Transverse colon (tissue), 4 donors: ENCODE measurements at regions not wholly inside any gene's neighbourhood (a gene's known extent, or its start where the extent isn't known, plus 50 kb on each side); places are given as distances from the start of the nearest gene placed in this dataset.
"Not testable (repeated sequence)": the region's sequence is repeated elsewhere in the genome, so short reads cannot be mapped to it uniquely, and the experiment has no call there.

Source experiments
- DNase-seq: peaks from one replicate; pipeline ENCODE4 v3.0.0-alpha.2; 2019
- H3K27ac ChIP-seq, 4 donors: fragments of 200-600 bp; sonication (generic); 2 replicates each; pipeline ENCODE4 v1.5.1; 2016 to 2018; ENCODE audit warnings: inconsistent platforms in 4 of 4
- H3K27me3 ChIP-seq: fragments of 200-600 bp; sonication (generic); 2 replicates; pipeline ENCODE4 v1.5.1; 2017; ENCODE audit warnings: inconsistent platforms
- H3K36me3 ChIP-seq, 4 donors: fragments of 200-600 bp; sonication (generic); 2 replicates each; pipeline ENCODE4 v1.5.1; 2017 to 2019; ENCODE audit warnings: inconsistent platforms in 4 of 4
- H3K4me1 ChIP-seq, 4 donors: fragments of 200-600 bp; sonication (generic); 2 replicates each; pipeline ENCODE4 v1.5.1; 2017 to 2020; ENCODE audit warnings: inconsistent platforms in 4 of 4
- H3K4me3 ChIP-seq, 4 donors: fragments of 200-600 bp; sonication (generic); 1 replicate in 1 of 4; 2 replicates in 3 of 4; pipeline versions ENCODE4 v1.5.1 to v1.6.1; 2017 to 2019; ENCODE audit warnings: inconsistent platforms in 4 of 4
- H3K9me3 ChIP-seq, 2 donors: fragments of 200-600 bp; sonication (generic); 2 replicates each; pipeline ENCODE4 v1.5.1; 2017 to 2019; ENCODE audit warnings: inconsistent platforms in 2 of 2
- EP300 ChIP-seq: sonication (generic); formaldehyde crosslinking; IDR thresholded peaks from one replicate; pipeline ENCODE4 v1.6.1; 2017; ENCODE audit warnings: antibody characterized with exemption, low read depth
- POLR2A ChIP-seq: fragments of 450-650 bp; IDR thresholded peaks from one replicate; pipeline ENCODE4 v1.6.1; 2016; ENCODE audit warnings: antibody characterized with exemption, mild to moderate bottlenecking, moderate library complexity
- POLR2AphosphoS5 ChIP-seq, 3 donors: sonication (generic); formaldehyde crosslinking; IDR thresholded peaks; one replicate each; pipeline ENCODE4 v1.6.1; 2016; ENCODE audit warnings: antibody characterized with exemption in 3 of 3
- WGBS, 2 donors: methylation state at CpG; one replicate each; pipeline ENCODE4 v1.1.5; 2018; ENCODE audit warnings: low coverage in 1 of 2; 5-methylcytosine and 5-hydroxymethylcytosine counted together
- in situ Hi-C, 4 donors: fragments of 200-750 bp; cut with MboI; loops; one replicate each; pipeline versions ENCODE4 v1.15.0 to v1.15.1; 2017; ENCODE audit warnings: low sequenced_read_pairs in 3 of 4, low pct_ligation_motif_present in 1 of 4, low pct_unique_long_range_greater_than_20kb in 1 of 4
- intact Hi-C: fragments of 100-400 bp; cut with DNase I; formaldehyde crosslinking; loops from one replicate; pipeline ENCODE4 v1.15.1; 2023; ENCODE audit warnings: low total_unique reads
- TF ChIP-seq, protein P1 (sequence below), 5 experiments: fragments of 200-600 bp in 3 of 5; fragments of 450-650 bp in 2 of 5; sonication (generic) in 3 of 5; IDR thresholded peaks; 1 replicate in 2 of 5; 2 replicates in 3 of 5; pipeline ENCODE4 v1.5.1; 2016 to 2017; ENCODE audit warnings: antibody characterized with exemption in 5 of 5, inconsistent platforms in 3 of 5, mild to moderate bottlenecking in 2 of 5, moderate library complexity in 1 of 5

DNA sequence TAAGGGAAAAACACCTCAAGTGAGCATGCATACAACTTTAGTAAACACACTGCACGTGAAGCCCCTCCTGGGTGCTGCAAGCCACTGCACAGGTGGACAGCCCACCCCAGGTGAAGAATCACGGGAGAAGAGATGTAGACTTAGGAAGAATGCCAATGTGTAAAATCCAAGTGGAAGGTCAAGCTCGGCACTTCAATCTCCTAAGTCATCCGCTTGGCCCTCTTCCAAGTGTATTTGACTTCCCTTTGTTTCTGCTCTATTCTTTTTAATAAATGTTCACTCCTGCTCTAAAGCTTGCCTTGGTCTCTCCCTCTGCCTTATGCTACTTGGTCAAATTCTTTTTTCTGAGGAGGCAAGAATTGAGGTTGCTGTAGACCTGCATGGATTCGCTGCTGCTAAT is 316.6 kb downstream of the EDEM1 start:
- TF ChIP-seq EP300 (no peak), POLR2A (no peak)
- TF ChIP-seq, protein P1, sequence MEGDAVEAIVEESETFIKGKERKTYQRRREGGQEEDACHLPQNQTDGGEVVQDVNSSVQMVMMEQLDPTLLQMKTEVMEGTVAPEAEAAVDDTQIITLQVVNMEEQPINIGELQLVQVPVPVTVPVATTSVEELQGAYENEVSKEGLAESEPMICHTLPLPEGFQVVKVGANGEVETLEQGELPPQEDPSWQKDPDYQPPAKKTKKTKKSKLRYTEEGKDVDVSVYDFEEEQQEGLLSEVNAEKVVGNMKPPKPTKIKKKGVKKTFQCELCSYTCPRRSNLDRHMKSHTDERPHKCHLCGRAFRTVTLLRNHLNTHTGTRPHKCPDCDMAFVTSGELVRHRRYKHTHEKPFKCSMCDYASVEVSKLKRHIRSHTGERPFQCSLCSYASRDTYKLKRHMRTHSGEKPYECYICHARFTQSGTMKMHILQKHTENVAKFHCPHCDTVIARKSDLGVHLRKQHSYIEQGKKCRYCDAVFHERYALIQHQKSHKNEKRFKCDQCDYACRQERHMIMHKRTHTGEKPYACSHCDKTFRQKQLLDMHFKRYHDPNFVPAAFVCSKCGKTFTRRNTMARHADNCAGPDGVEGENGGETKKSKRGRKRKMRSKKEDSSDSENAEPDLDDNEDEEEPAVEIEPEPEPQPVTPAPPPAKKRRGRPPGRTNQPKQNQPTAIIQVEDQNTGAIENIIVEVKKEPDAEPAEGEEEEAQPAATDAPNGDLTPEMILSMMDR (IDR thresholded peaks at IDR 0.05) = no peak
- intact Hi-C loops = no loop called here
- in situ Hi-C loops = no loop called here

DNA sequence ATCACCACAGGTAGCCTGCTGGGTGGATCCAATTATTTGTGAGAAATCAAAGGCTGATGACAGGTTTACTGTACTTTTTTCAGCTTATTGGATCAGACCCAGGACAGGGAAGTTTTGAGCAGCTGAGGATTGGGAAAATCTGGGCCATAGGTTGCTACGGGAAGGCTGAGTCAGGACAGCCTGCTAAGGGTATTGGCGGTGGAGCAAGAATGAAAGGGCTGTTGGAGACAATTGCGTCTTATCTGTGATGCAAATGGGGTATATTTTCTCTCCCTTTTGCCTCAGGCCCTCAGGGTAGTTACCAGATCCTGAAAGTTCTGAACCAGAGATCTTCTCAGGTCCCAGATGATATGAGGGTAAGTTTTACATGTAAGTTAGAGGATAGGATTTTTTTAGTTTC is 317.7 kb downstream of the EDEM1 start:
- Histone ChIP-seq H3K36me3 (no peaks in the 10 kb centered on the region), H3K27me3 (no peaks in the 10 kb centered on the region), H3K9me3 (peaks cover 6 to 14% of the 10 kb centered on the region in 2 donors), H3K4me3 (no peak overlapping the region), H3K4me1 (no peaks in the 10 kb centered on the region), H3K27ac (no peak overlapping the region)
- intact Hi-C loops = no loop called here
- in situ Hi-C loops = no loop called here
- TF ChIP-seq EP300 (no peak), POLR2AphosphoS5 (IDR thresholded peaks at IDR 0.05) (no peak), POLR2A (no peak)
- TF ChIP-seq, protein P1 (IDR thresholded peaks at IDR 0.05) = no peak
- no peak for DNase-seq
- 91 to 100% methylated on average over 1 to 3 of the region's 3 CpGs for WGBS, 2 donors

More for the DNA sequence above, 316.6 kb downstream of the EDEM1 start:
- Histone ChIP-seq H3K4me1 (no peaks in the 10 kb centered on the region), H3K36me3 (no peaks in the 10 kb centered on the region), H3K9me3 (peaks cover 6 to 10% of the 10 kb centered on the region in 2 donors), H3K27ac (no peak overlapping the region), H3K4me3 (no peak overlapping the region), H3K27me3 (no peaks in the 10 kb centered on the region)
- no peak for DNase-seq
- WGBS, 2 donors = 57 to 62% methylated on average over 5 of the region's 5 CpGs

DNA sequence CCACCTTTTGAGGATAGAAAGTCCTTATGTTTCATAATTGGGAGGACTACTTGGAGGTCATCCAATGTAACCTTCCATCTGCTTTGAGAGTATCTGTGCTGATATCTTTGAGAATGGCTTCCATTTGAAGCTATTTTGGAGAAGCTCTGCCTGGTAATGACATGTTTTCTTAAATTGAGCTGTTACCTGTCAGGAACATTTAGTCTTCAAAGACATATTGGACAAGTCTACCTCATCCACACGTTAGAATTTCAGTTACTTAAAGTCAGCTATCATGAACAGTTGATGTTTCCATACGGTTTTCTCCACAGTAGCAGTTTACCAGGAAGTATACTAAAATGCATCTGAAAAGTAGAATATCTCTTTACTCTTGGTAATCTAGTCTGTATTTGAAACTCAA is 318.5 kb downstream of the EDEM1 start:
- in situ Hi-C loops (no loop called here), intact Hi-C loops (no loop called here)
- no peak for DNase-seq
- H3K4me1 ChIP-seq = no peaks in the 10 kb centered on the region
- no peaks in the 10 kb centered on the region for H3K36me3 ChIP-seq
- no peak overlapping the region for H3K4me3 ChIP-seq
- 79 to 89% methylated on average over 2 of the region's 2 CpGs for WGBS, 2 donors
- H3K27ac ChIP-seq = no peak overlapping the region
- no peaks in the 10 kb centered on the region for H3K27me3 ChIP-seq
- peaks cover 6 to 14% of the 10 kb centered on the region in 2 donors for H3K9me3 ChIP-seq
- no peak for TF ChIP-seq POLR2A
- no peak for TF ChIP-seq POLR2AphosphoS5 (IDR thresholded peaks at IDR 0.05)
- TF ChIP-seq EP300 = no peak
- TF ChIP-seq, protein P1 (IDR thresholded peaks at IDR 0.05) = no peak

DNA sequence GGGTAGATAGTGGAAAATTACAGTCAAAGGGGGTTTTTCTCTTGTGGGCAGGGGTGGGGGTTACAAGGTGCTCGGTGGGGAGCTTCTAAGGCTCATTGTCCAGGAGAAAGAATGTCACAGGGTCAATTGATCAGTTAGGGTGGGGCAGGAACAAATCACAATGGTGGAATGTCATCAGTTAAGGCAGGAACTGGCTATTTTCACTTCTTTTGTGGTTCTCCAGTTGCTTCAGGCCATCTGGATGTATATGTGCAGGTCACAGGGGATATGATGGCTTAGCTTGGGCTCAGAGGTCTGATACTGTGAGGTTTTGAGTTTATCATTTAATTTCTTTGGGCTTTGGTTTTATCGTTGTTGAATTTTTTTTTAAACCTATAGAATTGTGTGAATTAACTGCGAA is 321.4 kb downstream of the EDEM1 start:
- H3K4me1 ChIP-seq, H3K27ac ChIP-seq, intact Hi-C loops, H3K36me3 ChIP-seq, H3K4me3 ChIP-seq, in situ Hi-C loops, H3K27me3 ChIP-seq, DNase-seq: not testable (repeated sequence)
- peaks cover 6 to 14% of the 10 kb centered on the region in 2 donors for H3K9me3 ChIP-seq
- 87 to 93% methylated on average over 3 of the region's 3 CpGs for WGBS, 2 donors

DNA sequence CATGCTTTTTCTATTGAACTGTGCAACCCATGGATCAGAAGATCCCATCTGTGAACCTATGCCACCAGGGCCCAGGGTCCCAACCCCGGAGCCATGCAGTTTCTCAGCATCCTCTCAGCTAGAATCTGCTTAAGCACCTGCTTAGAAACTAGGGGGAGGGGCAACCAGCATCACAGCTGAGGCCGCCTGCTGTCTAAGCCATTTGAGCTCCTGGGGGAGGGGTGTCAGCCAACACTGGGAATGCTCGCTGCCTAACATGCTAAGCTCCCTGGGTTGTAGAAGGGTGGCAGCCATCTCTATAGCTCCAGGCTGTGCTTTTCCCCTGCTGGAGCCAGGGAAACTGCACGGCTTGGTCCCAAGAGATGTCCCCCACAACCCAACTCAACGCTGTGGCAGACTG is 322.8 kb downstream of the EDEM1 start:
- intact Hi-C loops = no loop called here
- Histone ChIP-seq H3K27ac (no peak overlapping the region), H3K4me1 (no peaks in the 10 kb centered on the region), H3K4me3 (no peak overlapping the region), H3K36me3 (no peaks in the 10 kb centered on the region), H3K27me3 (no peaks in the 10 kb centered on the region), H3K9me3 (peaks cover 6 to 14% of the 10 kb centered on the region in 2 donors)
- no peak for TF ChIP-seq POLR2A
- TF ChIP-seq POLR2AphosphoS5 (IDR thresholded peaks at IDR 0.05) = no peak
- no peak for TF ChIP-seq EP300
- TF ChIP-seq, protein P1 (IDR thresholded peaks at IDR 0.05) = no peak
- no peak for DNase-seq
- in situ Hi-C loops = no loop called here
- 77 to 100% methylated on average over 1 to 4 of the region's 5 CpGs for WGBS, 2 donors
